ENCODE measurements at regions not wholly inside any gene's neighbourhood (a gene's known extent, or its start where the extent isn't known, plus 50 kb on each side); places are given as distances from the start of the nearest gene placed in this dataset.
A peak's percentile ranks its signal among the peaks of the same experiment; 100 is the strongest.
"Not testable (repeated sequence)": the region's sequence is repeated elsewhere in the genome, so short reads cannot be mapped to it uniquely, and the experiment has no call there.

DNA sequence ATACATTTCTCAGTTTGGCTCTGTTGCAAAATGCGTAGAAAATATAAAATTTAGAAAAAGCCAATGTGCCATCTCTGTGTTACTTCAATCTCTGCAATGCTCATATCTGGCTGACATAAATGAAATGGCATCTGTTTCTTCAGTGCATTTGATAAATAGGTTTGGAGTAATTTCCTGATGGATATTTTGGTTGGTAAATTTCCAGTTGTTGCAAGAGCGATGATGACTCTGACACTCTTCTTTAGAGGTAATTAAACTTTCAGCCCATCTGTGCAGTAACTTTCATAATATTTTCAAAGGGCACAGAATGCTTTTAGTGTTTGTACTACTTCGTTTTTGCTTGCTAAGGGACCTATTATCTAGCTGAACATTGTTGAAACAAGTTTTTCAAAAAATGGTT lies 1286.4 kb downstream of the PCDH9 start:
- DNase-seq (ENCODE audit: low spot score): no peak

- no peak for DNase-seq (ENCODE audit: low spot score)
These were observed 1287.1 kb downstream of the PCDH9 start for GRCh38 chr13:65943024-65943423.

DNA sequence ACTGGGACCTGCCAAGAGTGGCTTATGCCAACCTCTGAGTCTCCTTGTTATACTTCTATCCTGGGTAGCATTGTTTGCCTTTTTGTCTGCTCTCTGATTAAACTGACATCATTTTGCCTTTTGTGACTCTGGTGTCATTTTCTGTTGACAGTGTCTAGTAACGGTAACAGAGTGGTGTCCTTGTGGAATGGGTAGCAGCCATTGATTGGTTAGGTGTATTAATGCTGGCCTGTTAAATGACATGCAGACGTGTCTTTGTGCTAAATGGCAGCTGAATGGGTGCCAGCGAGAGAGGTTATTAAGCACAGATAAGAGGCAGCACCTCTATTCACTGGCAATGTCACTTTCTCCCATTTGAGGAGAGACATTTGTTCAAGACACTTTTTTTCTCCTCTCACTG lies 1289.4 kb downstream of the PCDH9 start:
- no peak for DNase-seq (ENCODE audit: low spot score)

DNA sequence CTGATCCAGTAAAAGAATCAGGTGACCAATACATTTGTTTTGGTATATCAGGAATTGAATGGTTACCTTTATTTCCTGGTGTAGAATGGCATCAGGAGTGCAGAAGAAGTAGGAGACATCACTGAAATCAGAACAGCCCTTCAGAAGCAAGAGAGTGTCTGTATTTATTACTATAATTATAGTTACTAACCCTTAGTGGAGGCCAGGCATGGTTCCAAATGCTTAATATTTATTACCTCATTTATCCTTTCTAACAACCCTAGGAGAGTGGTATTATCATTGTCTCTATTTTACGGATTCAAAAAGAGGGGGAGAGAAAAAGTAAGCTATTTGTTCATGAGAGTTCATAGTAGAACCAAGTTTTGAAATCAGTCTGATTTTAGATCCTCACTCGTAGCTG lies 1292.9 kb downstream of the PCDH9 start:
- no peak for DNase-seq (ENCODE audit: low spot score)

- DNase-seq (ENCODE audit: low spot score): no peak
These were observed 1293.9 kb downstream of the PCDH9 start for GRCh38 chr13:65936249-65936648.

GRCh38 chr13:65932587-65933239 lies 1297.4 kb downstream of the PCDH9 start:
- DNase-seq (ENCODE audit: low spot score): peak; percentile 18

GRCh38 chr13:65932013-65932412 lies 1298.1 kb downstream of the PCDH9 start:
- no peak for DNase-seq (ENCODE audit: low spot score)

DNA sequence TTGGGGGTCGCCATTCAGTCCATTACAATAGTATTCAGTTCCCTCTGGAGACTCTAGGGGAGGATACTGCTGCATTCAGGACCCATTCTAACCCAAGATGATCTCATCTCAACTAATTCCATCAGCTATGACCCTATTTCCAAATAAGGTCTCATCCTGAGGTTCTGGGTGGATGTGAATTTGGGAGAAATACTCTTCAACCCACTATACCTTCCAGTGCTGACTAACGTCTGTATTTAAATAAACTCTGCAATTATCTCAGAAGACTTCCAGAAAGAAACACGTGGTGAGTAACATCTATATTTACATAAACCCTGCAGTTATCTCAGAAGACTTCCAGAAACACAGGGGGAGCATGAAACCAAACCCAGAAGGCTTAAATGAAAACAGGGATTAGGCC lies 1300.7 kb downstream of the PCDH9 start:
- DNase-seq (ENCODE audit: low spot score): no peak

GRCh38 chr13:65926750-65927171 lies 1303.4 kb downstream of the PCDH9 start:
- DNase-seq (ENCODE audit: low spot score): no peak

- DNase-seq (ENCODE audit: low spot score): not testable (repeated sequence)
These were observed 1307.3 kb downstream of the PCDH9 start for GRCh38 chr13:65922846-65923245.

DNA sequence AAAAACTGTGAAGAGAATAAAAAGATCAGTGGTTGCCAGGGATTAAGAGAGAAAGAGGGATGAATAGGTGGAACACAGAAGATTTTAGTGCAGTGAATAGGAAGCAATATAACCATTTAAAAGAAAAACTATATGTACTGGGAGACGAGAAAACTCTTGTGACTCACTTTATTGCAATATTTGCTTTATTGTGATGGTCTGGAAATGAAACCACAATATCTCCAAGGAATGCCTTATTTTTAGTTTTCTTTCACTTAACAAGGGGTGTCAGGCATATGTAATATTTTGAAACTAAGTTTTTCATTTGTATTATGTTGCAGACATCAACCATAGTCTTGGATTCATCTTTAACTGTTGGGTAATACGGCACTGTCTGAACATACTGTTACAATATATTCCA lies 1308.2 kb downstream of the PCDH9 start:
- DNase-seq (ENCODE audit: low spot score): no peak

DNA sequence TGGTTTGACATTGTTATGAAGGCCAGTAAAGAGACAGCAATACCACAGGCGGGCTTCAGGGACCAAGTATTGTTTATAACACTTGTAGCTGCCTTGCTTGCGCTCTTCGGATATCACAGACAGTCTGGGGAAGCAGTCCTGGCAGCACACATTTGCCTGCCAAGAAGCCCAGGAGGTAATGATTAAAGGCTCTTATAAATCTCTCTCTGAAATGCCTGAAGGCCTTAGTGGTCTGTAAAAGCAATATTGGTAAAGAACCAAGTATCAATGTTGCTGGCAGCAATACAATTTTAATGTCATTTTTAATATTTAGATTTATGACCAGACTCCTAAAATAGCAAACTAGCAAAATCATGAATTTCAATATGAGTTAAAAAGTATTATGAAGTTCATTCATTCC lies 1312.4 kb downstream of the PCDH9 start:
- DNase-seq (ENCODE audit: low spot score): peak; percentile 13

- DNase-seq (ENCODE audit: low spot score): no peak
These were observed 1314.9 kb downstream of the PCDH9 start for GRCh38 chr13:65915195-65915594.

GRCh38 chr13:65914716-65915115 lies 1315.4 kb downstream of the PCDH9 start:
- DNase-seq (ENCODE audit: low spot score): peak; percentile 18

DNA sequence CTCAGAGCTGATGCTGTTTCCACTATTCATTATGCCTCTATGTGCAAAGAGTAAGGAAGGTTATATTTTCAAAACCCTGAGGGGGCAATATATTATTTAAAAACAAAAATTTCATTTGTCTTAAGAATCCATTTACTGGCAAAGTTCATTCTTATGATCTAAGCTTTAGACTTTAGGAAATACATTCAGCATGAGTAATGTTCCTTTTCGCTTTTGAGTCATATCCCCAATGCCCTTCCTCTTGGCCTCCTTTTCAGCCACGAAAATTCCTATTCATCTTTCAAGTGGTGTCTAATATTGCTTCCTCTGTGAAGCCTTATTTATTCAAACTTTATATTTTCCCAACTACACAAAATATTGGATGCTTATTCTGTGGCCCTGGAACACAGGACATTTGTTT lies 1317.0 kb downstream of the PCDH9 start:
- peak; percentile 67 for DNase-seq (ENCODE audit: low spot score)

DNA sequence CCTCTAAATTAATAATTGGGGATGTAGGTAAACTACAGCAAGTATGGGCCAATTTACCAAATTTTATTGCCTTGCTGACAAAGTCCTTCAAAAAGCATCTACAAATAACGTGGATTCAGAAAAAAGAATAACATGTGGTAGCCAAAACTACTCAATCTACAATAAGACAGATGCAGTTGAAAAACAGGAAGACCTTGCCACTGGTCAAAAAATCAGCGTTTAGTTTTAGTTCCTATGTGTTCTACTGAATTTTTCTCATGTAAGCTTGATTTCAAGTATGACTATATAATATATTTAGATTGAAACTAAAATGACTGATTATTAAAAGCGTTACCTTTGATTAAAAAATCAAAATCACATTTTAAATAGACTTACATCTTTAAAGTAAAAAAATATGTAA lies 1317.6 kb downstream of the PCDH9 start:
- DNase-seq (ENCODE audit: low spot score): no peak

- DNase-seq (ENCODE audit: low spot score): no peak
These were observed 1318.5 kb downstream of the PCDH9 start for GRCh38 chr13:65911546-65912193.

DNA sequence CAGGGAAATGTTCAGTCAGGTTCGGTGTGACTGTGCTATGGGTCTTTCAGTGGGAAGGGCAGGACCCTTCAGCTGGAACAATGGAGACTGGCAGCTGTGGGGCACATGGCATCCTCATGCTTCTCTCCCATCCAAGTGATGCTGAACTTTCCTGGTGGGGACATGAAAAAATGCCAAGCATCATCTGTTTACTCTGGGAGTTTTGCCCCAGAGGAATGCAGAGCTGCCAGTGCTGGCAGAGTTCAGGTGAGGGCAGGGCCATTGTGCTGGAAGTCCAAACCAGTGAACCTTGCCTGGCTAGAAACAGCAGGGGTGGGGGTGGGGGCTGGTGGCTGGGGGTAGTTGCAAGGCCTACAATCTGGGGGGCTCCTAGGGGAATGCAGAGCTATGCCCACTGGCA lies 1320.6 kb downstream of the PCDH9 start:
- DNase-seq (ENCODE audit: low spot score): no peak

- no peak for DNase-seq (ENCODE audit: low spot score)
These were observed 1322.2 kb downstream of the PCDH9 start for GRCh38 chr13:65907666-65908525.

DNA sequence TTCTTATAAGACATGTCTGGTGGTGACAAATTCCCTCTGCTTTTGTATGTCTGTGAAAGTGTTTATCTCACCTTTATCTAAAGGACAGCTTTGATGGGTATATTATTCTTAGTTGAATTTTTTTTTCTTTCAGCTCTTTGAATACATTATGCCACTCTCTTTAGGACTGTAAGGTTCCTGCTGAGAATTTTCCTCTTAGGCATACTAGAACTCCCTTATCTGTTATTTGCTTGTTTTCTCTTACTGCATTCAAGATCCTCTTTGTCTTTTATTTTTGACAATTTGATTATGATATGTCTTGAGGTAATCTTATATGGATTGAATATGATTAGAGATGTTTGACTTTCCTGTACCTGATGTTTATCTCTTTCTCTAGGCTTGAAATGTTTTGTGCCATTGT lies 1328.4 kb downstream of the PCDH9 start:
- DNase-seq (ENCODE audit: low spot score): no peak

- DNase-seq (ENCODE audit: low spot score): no peak
These were observed 1336.1 kb downstream of the PCDH9 start for GRCh38 chr13:65894049-65894448.

DNA sequence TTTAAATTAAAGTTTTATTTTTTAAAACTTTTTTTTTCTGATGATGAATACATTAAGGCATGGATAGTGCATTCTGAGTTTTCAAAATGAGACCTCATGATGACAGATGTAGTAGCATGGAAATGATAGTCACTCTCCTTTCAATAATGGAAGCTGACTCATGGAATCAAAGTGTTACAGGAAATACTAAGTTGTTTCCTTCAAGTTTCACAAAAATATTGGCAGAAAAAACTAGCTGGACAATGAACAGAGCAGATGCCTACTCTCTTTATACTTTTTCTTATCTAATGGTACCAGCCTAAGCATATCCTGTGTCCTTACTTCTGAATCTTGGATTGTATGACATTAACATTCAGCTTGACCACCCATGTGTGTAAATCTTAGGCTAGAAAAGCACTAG lies 1337.3 kb downstream of the PCDH9 start:
- DNase-seq (ENCODE audit: low spot score): no peak

DNA sequence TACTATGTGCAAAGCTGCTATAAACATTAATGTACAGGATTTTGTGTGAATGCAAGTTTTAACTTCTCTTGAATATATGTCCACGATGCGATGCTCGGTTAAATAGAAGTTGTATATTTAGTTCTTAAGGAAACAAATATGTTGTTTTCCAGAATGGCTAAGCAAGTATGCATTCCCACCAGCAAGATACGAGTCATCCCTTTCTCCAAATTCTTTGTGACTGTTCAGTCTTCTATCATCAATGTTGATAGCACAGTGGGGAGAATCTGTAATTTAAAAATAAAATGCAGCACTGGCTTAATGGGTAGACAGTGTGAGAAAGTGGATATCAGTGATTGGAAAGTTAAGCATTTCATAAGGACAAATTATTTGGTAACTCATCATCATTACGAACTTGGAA lies 1340.8 kb downstream of the PCDH9 start:
- peak; percentile 5 for DNase-seq (ENCODE audit: low spot score)

All from AG08395 (cell line).